ENCODE measurements at regions not wholly inside any gene's neighbourhood (a gene's known extent, or its start where the extent isn't known, plus 50 kb on each side); places are given as distances from the start of the nearest gene placed in this dataset.

DNA sequence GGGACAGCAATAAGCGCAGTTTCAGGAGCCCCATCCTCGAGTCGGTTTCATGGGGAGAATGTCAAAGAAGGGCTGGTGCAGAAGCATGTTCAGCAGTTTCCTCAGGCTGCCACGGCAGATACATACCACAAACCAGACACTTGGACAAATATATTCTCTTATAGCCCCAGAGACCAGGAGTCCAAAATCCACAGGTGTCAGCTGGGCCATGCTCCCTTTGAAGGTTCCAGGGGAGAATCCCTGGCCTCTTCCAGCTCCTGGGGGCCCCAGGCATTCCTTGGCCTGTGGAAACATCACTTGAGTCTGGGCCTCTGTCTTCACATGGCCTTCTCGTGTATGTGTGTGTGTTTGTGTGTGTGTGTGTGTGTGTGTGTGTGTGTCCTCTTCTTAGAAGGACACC is 164.1 kb downstream of the UQCRFS1 start:
- TF ChIP-seq, protein P1, sequence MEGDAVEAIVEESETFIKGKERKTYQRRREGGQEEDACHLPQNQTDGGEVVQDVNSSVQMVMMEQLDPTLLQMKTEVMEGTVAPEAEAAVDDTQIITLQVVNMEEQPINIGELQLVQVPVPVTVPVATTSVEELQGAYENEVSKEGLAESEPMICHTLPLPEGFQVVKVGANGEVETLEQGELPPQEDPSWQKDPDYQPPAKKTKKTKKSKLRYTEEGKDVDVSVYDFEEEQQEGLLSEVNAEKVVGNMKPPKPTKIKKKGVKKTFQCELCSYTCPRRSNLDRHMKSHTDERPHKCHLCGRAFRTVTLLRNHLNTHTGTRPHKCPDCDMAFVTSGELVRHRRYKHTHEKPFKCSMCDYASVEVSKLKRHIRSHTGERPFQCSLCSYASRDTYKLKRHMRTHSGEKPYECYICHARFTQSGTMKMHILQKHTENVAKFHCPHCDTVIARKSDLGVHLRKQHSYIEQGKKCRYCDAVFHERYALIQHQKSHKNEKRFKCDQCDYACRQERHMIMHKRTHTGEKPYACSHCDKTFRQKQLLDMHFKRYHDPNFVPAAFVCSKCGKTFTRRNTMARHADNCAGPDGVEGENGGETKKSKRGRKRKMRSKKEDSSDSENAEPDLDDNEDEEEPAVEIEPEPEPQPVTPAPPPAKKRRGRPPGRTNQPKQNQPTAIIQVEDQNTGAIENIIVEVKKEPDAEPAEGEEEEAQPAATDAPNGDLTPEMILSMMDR (conservative IDR thresholded peaks at IDR 0.05): no peak
- no peak for TF ChIP-seq EZH2 (IDR thresholded peaks at IDR 0.05; ENCODE audit: low read depth)

Measured in PC-9 (cell line).